KOPT-K1 (cell line): ENCODE measurements at regions not wholly inside any gene's neighbourhood (a gene's known extent, or its start where the extent isn't known, plus 50 kb on each side); places are given as distances from the start of the nearest gene placed in this dataset.
"Not testable (repeated sequence)": the region's sequence is repeated elsewhere in the genome, so short reads cannot be mapped to it uniquely, and the experiment has no call there.

ENCODE experiments used
- H3K27ac ChIP-seq: fragments of 200-600 bp; sonication (generic); 2 replicates; pipeline ENCODE4 v1.5.1; 2016; ENCODE audit warnings: antibody characterized with exemption, mild to moderate bottlenecking, low read depth, low read length; ENCODE audit not compliant: poor library complexity, severe bottlenecking
- H3K36me3 ChIP-seq: fragments of 200-600 bp; sonication (generic); 2 replicates; pipeline ENCODE4 v1.5.1; 2017; ENCODE audit warnings: antibody characterized with exemption, mild to moderate bottlenecking, low read length, moderate library complexity; ENCODE audit not compliant: insufficient read depth
- H3K9me3 ChIP-seq: fragments of 200-600 bp; sonication (generic); 2 replicates; pipeline ENCODE4 v1.5.1; 2017; ENCODE audit warnings: antibody characterized with exemption, low read length, mild to moderate bottlenecking; ENCODE audit not compliant: insufficient read depth, poor library complexity, severe bottlenecking

GRCh38 chr17:64789061-64789445, 126.9 kb upstream of the SMURF2 start:
- peaks cover 63% of the 10 kb centered on the region for H3K36me3 ChIP-seq
- H3K27ac ChIP-seq, H3K9me3 ChIP-seq: not testable (repeated sequence)

DNA sequence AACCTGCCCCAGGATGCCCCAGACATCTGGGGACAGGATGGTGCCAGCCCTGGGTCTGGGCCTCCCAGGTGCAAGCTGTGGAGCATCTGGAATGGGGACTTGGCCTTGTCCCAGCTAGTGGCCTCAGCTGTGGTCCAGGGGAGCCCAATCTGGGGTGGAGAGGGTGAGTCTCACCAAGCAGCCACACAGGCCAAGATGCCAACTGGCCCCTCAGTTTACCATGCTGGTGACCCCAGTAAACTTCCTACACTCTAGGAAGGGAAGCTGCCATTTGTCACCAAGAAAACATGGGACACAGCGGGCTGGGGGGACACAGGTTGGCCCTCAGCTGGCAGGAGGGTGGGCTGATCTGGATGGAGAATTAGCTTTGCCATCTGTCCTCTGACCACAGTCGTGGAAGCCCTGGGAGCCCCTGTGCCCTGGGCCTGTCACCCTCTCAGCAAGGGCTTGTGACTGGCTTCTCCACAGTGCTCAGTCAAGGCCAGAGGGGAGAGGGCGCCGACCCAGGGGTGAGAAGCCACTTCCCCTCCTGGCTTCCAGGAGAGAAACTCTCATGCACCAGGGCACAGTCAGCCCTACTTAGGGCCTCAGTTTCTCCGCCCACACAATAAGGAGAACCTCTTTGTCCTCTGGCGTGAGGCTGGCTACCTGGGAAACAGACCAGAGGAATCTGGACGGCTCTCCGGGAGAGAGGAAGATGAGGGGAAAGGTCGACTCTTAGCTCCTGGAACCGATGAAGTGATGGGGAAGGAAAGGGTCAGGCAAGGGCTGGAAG, 126.4 kb upstream of the SMURF2 start:
- H3K9me3 ChIP-seq = no peaks in the 10 kb centered on the region
- H3K27ac ChIP-seq = no peak overlapping the region

GRCh38 chr17:64787921-64788271, 125.8 kb upstream of the SMURF2 start:
- Histone ChIP-seq H3K9me3 (no peaks in the 10 kb centered on the region), H3K36me3 (peaks cover 70% of the 10 kb centered on the region), H3K27ac (no peak overlapping the region)

More for the DNA sequence above, 126.4 kb upstream of the SMURF2 start:
- H3K36me3 ChIP-seq = peaks cover 64% of the 10 kb centered on the region

GRCh38 chr17:64787255-64787920, 125.3 kb upstream of the SMURF2 start:
- Histone ChIP-seq H3K27ac (no peak overlapping the region), H3K9me3 (no peaks in the 10 kb centered on the region), H3K36me3 (peaks cover 73% of the 10 kb centered on the region)

DNA sequence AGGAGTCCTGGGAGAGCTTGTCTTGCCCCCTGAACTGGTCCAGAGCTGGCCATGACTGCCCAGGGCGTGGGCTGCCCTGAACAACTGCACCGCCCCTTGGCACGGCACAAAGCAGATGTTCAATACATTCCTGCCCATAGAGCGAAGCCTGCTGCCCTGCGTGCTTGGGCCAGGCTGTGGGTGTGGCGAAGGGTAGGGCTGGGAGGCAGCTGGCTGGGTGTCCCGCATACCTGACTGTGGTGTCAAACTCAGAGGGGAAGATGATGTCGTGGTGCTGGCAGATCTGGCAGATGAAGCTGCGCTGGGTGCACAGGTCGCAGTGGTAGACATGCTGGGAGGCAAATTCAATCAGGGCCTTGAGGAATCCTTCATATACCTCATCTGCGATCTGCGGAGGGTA, 124.2 kb upstream of the SMURF2 start:
- peaks cover 63% of the 10 kb centered on the region for H3K36me3 ChIP-seq
- H3K9me3 ChIP-seq = no peaks in the 10 kb centered on the region
- H3K27ac ChIP-seq = no peak overlapping the region

DNA sequence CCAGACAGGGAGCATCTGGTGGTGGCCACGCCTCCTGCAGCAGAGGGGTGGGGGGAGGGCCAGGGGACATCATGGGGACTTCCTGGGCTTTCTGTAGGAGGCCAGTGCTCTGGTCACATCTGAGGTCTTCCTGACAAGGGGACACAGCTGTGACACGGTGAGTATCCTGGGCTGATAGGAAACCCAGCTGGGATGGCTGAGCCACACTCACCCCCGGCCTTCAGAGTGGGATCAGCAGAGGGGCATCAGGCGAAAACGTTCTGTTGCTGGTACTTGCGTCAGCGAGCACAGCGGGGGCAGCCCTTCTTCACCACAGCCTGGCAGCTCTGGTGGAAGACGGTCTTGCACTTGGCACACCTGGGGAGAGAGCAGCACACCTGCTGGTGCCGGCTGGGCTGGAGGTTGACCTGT, 122.9 kb upstream of the SMURF2 start:
- Histone ChIP-seq H3K27ac (no peak overlapping the region), H3K9me3 (no peaks in the 10 kb centered on the region), H3K36me3 (peaks cover 57% of the 10 kb centered on the region)

DNA sequence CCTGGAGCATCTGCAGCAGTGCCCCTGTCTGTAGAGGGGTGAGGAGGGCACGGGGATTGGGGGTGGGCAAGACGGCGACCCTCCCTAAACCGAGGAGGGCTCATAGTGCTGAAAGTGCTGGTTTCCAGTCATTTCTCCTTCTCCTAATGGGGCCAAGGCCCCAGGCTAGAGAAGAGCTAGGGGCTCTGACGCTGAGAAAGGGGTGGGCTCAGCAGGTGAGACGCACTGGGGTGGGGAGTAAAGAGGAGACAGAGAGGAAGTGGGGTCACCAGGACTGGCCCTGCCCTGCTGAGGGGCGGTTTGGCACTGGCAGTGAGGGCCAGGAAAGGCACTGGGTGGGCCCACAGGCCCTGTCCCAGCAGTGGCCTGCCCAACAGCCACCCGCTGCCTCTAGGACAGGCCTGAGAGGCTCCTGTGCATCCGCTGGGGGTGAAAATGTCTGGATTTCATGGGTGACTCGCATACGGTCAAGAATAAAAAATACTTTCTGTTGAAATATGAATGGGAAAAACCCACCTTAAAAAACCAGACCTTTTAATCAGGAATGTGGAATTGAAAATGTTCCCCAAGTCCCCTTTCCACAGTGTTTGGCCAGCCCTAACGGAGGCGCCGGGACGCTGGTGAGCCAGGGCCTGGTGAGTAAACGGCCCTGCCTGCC, 122.4 kb upstream of the SMURF2 start:
- Histone ChIP-seq H3K27ac (no peak overlapping the region), H3K9me3 (no peaks in the 10 kb centered on the region), H3K36me3 (peaks cover 57% of the 10 kb centered on the region)

DNA sequence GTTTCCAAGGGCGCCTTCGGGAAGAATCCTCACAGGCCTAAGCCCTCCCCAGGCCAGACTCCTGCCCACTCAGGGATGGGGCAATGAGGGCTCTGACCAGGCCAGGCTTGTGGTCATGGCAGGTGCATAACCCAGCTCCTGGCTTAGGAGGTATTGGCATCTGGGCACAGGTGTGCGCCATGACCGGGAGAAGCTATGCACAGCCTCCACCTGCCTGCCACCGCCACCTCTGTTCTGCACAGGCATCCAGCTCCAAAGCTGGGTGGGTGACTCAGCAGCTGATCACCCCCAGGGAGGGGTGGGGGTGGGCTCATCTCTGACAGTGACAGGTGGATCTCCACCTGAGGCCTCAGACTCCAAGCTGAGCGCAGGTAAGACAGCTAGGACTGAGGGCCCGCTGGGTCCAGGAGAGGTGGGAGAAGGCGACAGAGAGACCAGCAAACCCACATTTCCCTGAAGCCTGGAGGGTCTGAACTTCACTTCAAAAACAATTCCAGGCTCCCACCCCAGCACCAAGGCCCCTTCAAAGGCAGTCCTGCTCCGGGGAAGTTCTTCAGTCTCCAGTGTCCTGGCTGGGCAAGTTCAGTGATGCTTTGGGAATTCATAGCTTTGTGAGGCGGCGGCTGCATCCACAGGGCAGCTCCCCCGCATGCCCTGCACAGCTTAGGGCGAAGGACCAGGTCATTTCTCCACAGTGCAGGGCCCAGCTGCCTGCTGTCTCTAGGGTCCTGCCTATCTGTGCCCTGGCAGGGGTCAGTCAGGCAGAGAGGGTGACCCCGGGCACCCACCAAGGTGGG, 121.6 kb upstream of the SMURF2 start:
- H3K36me3 ChIP-seq = peaks cover 63% of the 10 kb centered on the region
- H3K27ac ChIP-seq = no peak overlapping the region
- H3K9me3 ChIP-seq = no peaks in the 10 kb centered on the region

DNA sequence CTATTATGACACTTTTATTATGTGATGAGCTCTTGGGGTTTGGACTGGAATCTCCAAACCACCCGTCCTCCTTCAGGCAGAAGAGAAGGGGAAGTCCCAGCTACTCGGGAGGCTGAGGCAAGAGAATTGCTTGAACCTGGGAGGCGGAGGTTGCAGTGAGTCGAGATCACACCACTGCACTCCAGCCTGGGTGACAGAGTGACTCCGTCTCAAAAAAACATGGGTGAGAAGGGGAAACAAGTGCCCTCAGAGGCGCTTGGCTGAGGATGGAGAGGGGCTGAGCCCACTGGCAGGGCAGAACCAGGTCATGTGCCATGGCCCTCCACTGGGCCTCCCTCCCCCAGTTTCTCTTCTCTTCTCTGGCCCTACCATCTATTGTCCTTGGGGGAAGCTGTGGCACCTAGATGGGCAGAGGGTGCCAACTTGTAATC, 120.9 kb upstream of the SMURF2 start:
- Histone ChIP-seq H3K9me3 (no peaks in the 10 kb centered on the region), H3K36me3 (peaks cover 61% of the 10 kb centered on the region), H3K27ac (no peak overlapping the region)

- peaks cover 55% of the 10 kb centered on the region for H3K36me3 ChIP-seq
- H3K9me3 ChIP-seq = no peaks in the 10 kb centered on the region
- no peak overlapping the region for H3K27ac ChIP-seq
Measured at GRCh38 chr17:64781810-64782555, 119.9 kb upstream of the SMURF2 start.

DNA sequence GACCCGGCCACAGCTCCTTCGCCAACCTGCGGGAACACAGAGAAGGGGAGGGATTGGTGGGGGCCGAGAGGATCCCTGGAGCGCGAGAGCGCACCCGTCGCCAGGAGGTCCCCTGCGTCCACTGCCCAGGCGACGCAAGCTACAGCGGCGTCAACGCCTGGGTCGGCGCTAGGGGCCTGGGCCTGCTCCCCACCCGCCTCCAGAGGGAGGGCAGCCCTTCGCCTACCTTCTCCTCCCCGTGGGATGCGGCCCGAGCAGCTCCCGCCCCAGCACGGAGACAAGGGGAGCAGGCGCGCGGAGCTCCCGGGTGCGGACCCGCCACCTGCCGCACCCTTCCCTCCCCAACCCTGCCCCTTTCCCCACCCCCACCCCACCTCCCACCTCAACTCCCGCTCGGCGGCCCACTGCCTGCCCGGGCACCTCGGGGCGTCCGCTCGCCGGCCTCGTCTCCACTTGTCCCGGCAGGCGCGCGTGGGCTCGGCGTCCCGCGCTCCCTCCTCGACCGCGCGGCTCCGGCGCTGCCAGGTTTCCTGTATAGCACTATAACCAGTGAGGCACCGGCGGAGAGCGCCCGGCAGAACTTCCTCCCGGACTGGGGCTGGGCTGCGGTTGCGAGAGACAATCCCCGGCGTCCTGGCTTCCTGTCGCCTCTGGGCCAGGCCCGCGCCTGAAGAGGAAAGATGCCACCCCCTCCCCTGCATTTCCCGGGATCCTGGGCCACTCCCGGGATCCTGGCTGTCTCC, 119.1 kb upstream of the SMURF2 start:
- Histone ChIP-seq H3K9me3 (no peaks in the 10 kb centered on the region), H3K27ac (peak overlapping the region; percentile 38), H3K36me3 (peaks cover 47% of the 10 kb centered on the region)

GRCh38 chr17:64780096-64781013, 118.2 kb upstream of the SMURF2 start:
- peak overlapping the region; percentile 38 for H3K27ac ChIP-seq
- peaks cover 39% of the 10 kb centered on the region for H3K36me3 ChIP-seq
- H3K9me3 ChIP-seq = no peaks in the 10 kb centered on the region
